Astrocyte of the hippocampus (primary cell): ENCODE measurements at regions not wholly inside any gene's neighbourhood (a gene's known extent, or its start where the extent isn't known, plus 50 kb on each side); places are given as distances from the start of the nearest gene placed in this dataset.

ENCODE experiments used
- DNase-seq: peaks from one replicate; pipeline ENCODE4 v3.0.0; 2011; ENCODE audit warnings: low read depth, low spot score

GRCh38 chrX:97766501-97767095 is 882.9 kb downstream of the RPA4 start:
- no peak for DNase-seq

- no peak for DNase-seq
Observed at GRCh38 chrX:97787311-97787710, 903.6 kb downstream of the RPA4 start.

GRCh38 chrX:97787849-97788248 is 904.1 kb downstream of the RPA4 start:
- no peak for DNase-seq

GRCh38 chrX:97790850-97791249 is 907.1 kb downstream of the RPA4 start:
- DNase-seq, result peak; percentile 13

GRCh38 chrX:97797076-97797475 is 913.4 kb downstream of the RPA4 start:
- DNase-seq, result no peak

GRCh38 chrX:97806238-97806637 is 922.5 kb downstream of the RPA4 start:
- peak; percentile 60 for DNase-seq

- no peak for DNase-seq
Observed at GRCh38 chrX:97806946-97807345, 923.2 kb downstream of the RPA4 start.

GRCh38 chrX:97820170-97820569 is 936.5 kb downstream of the RPA4 start:
- no peak for DNase-seq

- DNase-seq, result no peak
Observed at GRCh38 chrX:97828471-97828870, 944.8 kb downstream of the RPA4 start.

GRCh38 chrX:97835969-97836368 is 952.3 kb downstream of the RPA4 start:
- DNase-seq, result no peak

GRCh38 chrX:97841544-97842179 is 958.0 kb downstream of the RPA4 start:
- DNase-seq, result no peak

- no peak for DNase-seq
Observed at GRCh38 chrX:97842468-97843199, 958.9 kb downstream of the RPA4 start.

GRCh38 chrX:97843200-97843811 is 959.6 kb downstream of the RPA4 start:
- no peak for DNase-seq

GRCh38 chrX:97844161-97844560 is 960.5 kb downstream of the RPA4 start:
- no peak for DNase-seq

GRCh38 chrX:97844943-97845342 is 961.2 kb downstream of the RPA4 start:
- no peak for DNase-seq

GRCh38 chrX:97845451-97845850 is 961.7 kb downstream of the RPA4 start:
- DNase-seq, result no peak

GRCh38 chrX:97846228-97846627 is 962.5 kb downstream of the RPA4 start:
- DNase-seq, result no peak

GRCh38 chrX:97846718-97847237 is 963.1 kb downstream of the RPA4 start:
- no peak for DNase-seq

- DNase-seq, result no peak
Observed at GRCh38 chrX:97847885-97848679, 964.4 kb downstream of the RPA4 start.

GRCh38 chrX:97849951-97850350 is 966.2 kb downstream of the RPA4 start:
- no peak for DNase-seq

GRCh38 chrX:97850911-97851310 is 967.2 kb downstream of the RPA4 start:
- peak; percentile 8 for DNase-seq

GRCh38 chrX:97854086-97854485 is 970.4 kb downstream of the RPA4 start:
- DNase-seq, result peak; percentile 7
